Lung (tissue), 11 donors: ENCODE measurements at regions not wholly inside any gene's neighbourhood (a gene's known extent, or its start where the extent isn't known, plus 50 kb on each side); places are given as distances from the start of the nearest gene placed in this dataset.
A peak's percentile ranks its signal among the peaks of the same experiment; 100 is the strongest.

Experiments
- ATAC-seq: fragments of 200-7000 bp; cut with Tn5 transposase; one replicate; pipeline ENCODE4 v1.9.1; 2020; ENCODE audit warnings: moderate number of reproducible peaks; ENCODE audit not compliant: insufficient read depth, low FRiP score
- DNase-seq, 3 donors: peaks; one replicate each; pipeline ENCODE4 v3.0.0-alpha.2; 2013 to 2017
- H3K27ac ChIP-seq, 2 donors: one replicate each; pipeline ENCODE4 v1.5.1; 2013; ENCODE audit warnings: mild to moderate bottlenecking in 2 of 2, moderate library complexity in 2 of 2, control low read depth in 1 of 2, inconsistent platforms in 1 of 2, low read depth in 1 of 2, low read length in 1 of 2
- H3K27me3 ChIP-seq, 3 donors: one replicate each; pipeline ENCODE4 v1.5.1; 2013; ENCODE audit warnings: low read length in 2 of 3; ENCODE audit not compliant: control insufficient read depth in 3 of 3, insufficient read depth in 3 of 3
- H3K36me3 ChIP-seq, 4 donors: one replicate each; pipeline ENCODE4 v1.5.1; 2013; ENCODE audit warnings: low read length in 4 of 4, mild to moderate bottlenecking in 1 of 4, moderate library complexity in 1 of 4; ENCODE audit not compliant: control insufficient read depth in 4 of 4, insufficient read depth in 4 of 4
- H3K4me1 ChIP-seq, 5 donors: one replicate each; pipeline ENCODE4 v1.5.1; 2013; ENCODE audit warnings: low read length in 5 of 5, mild to moderate bottlenecking in 2 of 5, moderate library complexity in 1 of 5; ENCODE audit not compliant: control insufficient read depth in 5 of 5, insufficient read depth in 5 of 5
- H3K4me3 ChIP-seq: one replicate; pipeline ENCODE4 v1.5.1; 2013; ENCODE audit warnings: mild to moderate bottlenecking, control low read depth, moderate library complexity
- H3K9ac ChIP-seq, 2 donors: one replicate each; pipeline ENCODE4 v1.5.1; 2013; ENCODE audit warnings: low read length in 2 of 2, control low read depth in 1 of 2; ENCODE audit not compliant: insufficient read depth in 1 of 2
- H3K9me3 ChIP-seq, 4 donors: one replicate each; pipeline ENCODE4 v1.5.1; 2013; ENCODE audit warnings: low read length in 3 of 4, mild to moderate bottlenecking in 1 of 4, moderate library complexity in 1 of 4; ENCODE audit not compliant: control insufficient read depth in 4 of 4, insufficient read depth in 3 of 4
- WGBS, 2 donors: extraction: QIAGEN DNeasy Blood & Tissue Kit; methylation state at CpG; one replicate each; pipeline ENCODE4 v1.1.7; 2013; 5-methylcytosine and 5-hydroxymethylcytosine counted together
- TF ChIP-seq, protein P1 (sequence below): IDR thresholded peaks from 2 replicates; pipeline ENCODE4 v1.5.1; 2012; ENCODE audit warnings: mild to moderate bottlenecking; ENCODE audit errors: control extremely low read depth, extremely low read depth
- donor health status: control.
- donor health status: control.
- donor health status: Bipolar disorder and iron deficiency.
- donor health status: healthy.
- donor health status: DM: yes; HTN: yes; CAD: no.

DNA sequence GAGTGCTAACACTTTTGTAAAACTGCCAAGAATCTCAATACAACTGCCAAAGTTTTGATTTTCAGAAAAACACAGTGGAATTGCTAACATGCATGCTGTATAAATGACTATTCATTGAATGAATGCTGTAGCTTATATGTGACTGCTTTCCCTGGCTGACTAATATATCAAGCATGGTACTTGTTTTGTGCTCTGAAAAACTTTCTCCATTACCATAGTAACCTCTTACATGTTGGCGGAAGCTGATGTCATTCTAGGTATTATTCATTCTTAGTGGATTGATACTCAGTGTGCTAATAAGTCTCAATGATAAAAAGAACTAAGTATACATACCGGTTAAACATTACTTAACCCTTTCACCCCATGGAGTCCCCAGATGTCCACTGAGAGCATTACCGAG, 166.1 kb upstream of the MYO16 start:
- ATAC-seq (peak; percentile 82), DNase-seq (peak in 1 of 3 donors; percentile 7)
- Histone ChIP-seq H3K9me3 (no peaks in the 10 kb centered on the region), H3K4me3 (no peak overlapping the region), H3K9ac (no peak overlapping the region), H3K27ac (no peak overlapping the region), H3K4me1 (no peaks in the 10 kb centered on the region), H3K27me3 (no peaks in the 10 kb centered on the region), H3K36me3 (no peaks in the 10 kb centered on the region)
- 65 to 84% methylated on average over 3 of the region's 3 CpGs for WGBS, 2 donors
- TF ChIP-seq, protein P1, sequence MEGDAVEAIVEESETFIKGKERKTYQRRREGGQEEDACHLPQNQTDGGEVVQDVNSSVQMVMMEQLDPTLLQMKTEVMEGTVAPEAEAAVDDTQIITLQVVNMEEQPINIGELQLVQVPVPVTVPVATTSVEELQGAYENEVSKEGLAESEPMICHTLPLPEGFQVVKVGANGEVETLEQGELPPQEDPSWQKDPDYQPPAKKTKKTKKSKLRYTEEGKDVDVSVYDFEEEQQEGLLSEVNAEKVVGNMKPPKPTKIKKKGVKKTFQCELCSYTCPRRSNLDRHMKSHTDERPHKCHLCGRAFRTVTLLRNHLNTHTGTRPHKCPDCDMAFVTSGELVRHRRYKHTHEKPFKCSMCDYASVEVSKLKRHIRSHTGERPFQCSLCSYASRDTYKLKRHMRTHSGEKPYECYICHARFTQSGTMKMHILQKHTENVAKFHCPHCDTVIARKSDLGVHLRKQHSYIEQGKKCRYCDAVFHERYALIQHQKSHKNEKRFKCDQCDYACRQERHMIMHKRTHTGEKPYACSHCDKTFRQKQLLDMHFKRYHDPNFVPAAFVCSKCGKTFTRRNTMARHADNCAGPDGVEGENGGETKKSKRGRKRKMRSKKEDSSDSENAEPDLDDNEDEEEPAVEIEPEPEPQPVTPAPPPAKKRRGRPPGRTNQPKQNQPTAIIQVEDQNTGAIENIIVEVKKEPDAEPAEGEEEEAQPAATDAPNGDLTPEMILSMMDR = no peak

DNA sequence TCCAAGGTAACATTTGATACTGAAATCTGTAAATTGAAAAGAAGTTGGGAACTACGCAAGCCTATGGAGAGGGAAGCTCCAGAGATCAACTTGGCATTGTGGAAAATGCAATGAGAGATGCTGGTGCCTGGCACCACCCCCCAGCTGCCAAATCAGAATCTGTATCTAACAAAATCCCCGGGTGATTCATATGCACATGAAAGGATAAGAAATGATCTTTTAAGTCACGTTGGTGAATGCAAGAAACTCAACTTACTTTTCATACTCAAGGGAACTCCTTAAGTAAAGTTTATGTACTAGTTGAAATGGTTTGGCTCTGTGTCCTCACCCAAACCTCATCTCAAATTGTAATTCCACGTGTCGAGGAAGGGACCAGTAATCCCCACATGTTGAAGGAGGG, 158.5 kb upstream of the MYO16 start:
- TF ChIP-seq, protein P1 = no peak
- Histone ChIP-seq H3K27ac (no peak overlapping the region), H3K4me3 (no peak overlapping the region), H3K9me3 (peaks cover 0 to 2% (median 0%) of the 10 kb centered on the region in 4 donors), H3K36me3 (no peaks in the 10 kb centered on the region), H3K4me1 (no peaks in the 10 kb centered on the region), H3K9ac (no peak overlapping the region), H3K27me3 (no peaks in the 10 kb centered on the region)
- no peak for DNase-seq
- no peak for ATAC-seq
- WGBS, 2 donors = 87 to 89% methylated on average over 5 of the region's 5 CpGs

- H3K4me3 ChIP-seq = no peak overlapping the region
- ATAC-seq = no peak
- H3K27ac ChIP-seq = no peak overlapping the region
- H3K27me3 ChIP-seq = no peaks in the 10 kb centered on the region
- no peak overlapping the region for H3K9ac ChIP-seq
- 82 to 90% methylated on average over 2 of the region's 2 CpGs for WGBS, 2 donors
- TF ChIP-seq, protein P1 = no peak
- no peaks in the 10 kb centered on the region for H3K36me3 ChIP-seq
- H3K9me3 ChIP-seq = peaks cover 0 to 2% (median 0%) of the 10 kb centered on the region in 4 donors
- H3K4me1 ChIP-seq = no peaks in the 10 kb centered on the region
- no peak for DNase-seq
Observed at GRCh38 chr13:108475181-108475580, 154.2 kb upstream of the MYO16 start.

DNA sequence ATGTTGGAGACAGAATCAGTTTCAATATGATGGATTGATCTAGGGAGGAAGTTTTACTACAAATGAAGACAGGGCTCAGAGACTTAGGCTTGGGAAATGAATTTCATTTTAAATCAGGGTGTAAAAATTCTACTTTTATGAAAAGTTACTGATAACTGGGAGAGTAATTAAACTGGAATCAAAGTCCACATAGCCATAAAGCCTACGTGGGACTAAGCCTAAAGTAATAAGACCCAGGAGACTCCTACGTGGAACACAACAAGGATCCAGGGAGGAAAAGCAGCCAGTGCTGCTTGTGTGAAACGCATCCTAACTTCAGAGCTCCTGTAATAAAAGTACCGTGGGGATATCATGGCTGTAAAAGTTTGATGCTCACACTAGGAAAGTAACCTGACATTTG, 152.0 kb upstream of the MYO16 start:
- Histone ChIP-seq H3K27me3 (no peaks in the 10 kb centered on the region), H3K36me3 (no peaks in the 10 kb centered on the region), H3K4me1 (no peaks in the 10 kb centered on the region), H3K4me3 (no peak overlapping the region), H3K27ac (no peak overlapping the region), H3K9me3 (no peaks in the 10 kb centered on the region), H3K9ac (no peak overlapping the region)
- 66 to 79% methylated on average over 4 of the region's 4 CpGs for WGBS, 2 donors
- ATAC-seq (no peak), DNase-seq (no peak)
- TF ChIP-seq, protein P1 = no peak
